A549 (cell line): ENCODE measurements at regions not wholly inside any gene's neighbourhood (a gene's known extent, or its start where the extent isn't known, plus 50 kb on each side); places are given as distances from the start of the nearest gene placed in this dataset.

Source experiments
- ATAC-seq, 2 experiments: fragments of 200-7000 bp in 1 of 2; fragments of >200 bp in 1 of 2; cut with Nextera tagmentation in 1 of 2; cut with Tn5 transposase in 1 of 2; 3 replicates each; pipeline versions ENCODE4 v1.8.0 to v1.9.1; 2018 to 2020; ENCODE audit warnings: mild to moderate bottlenecking in 1 of 2, moderate library complexity in 1 of 2
- CTCF ChIA-PET: fragments of 300-600 bp; sonication (Branson Sonifier 250); formaldehyde crosslinking; extraction: SDS; loops from one replicate; lab custom pipeline; 2021; ENCODE audit warnings: antibody characterized with exemption, inconsistent platforms; lab: Yijun Ruan, JAX
- POLR2A ChIA-PET: fragments of 350-600 bp; formaldehyde crosslinking; extraction: SDS; loops from one replicate; lab custom pipeline; 2021; ENCODE audit warnings: antibody characterized with exemption, inconsistent platforms; lab: Yijun Ruan, JAX
- DNase-seq, 2 experiments: peaks; one replicate each; pipeline versions ENCODE4 v3.0.0 to v3.0.0-alpha.2; 2011 to 2016; ENCODE audit warnings: low read depth in 1 of 2, low spot score in 1 of 2
- FAIRE-seq: peaks from 2 replicates; lab custom pipeline; 2011; peaks lifted over from hg19 to GRCh38; lab: Jason Lieb, UNC
- H3K27ac ChIP-seq, 2 experiments: fragments of >200 bp; sonication (Bioruptor Twin); formaldehyde crosslinking; 3 replicates each; pipeline ENCODE4 v1.5.1; 2016 to 2017
- H3K4me1 ChIP-seq: fragments of >200 bp; sonication (Bioruptor Twin); formaldehyde crosslinking; 3 replicates; pipeline ENCODE4 v1.6.1; 2016
- H3K4me2 ChIP-seq: fragments of >200 bp; sonication (Bioruptor Twin); formaldehyde crosslinking; 3 replicates; pipeline ENCODE4 v1.6.1; 2016
- H3K4me3 ChIP-seq: fragments of >200 bp; sonication (Bioruptor Twin); formaldehyde crosslinking; 3 replicates; pipeline ENCODE4 v1.5.1; 2016
- H3K9me3 ChIP-seq: fragments of >200 bp; sonication (Bioruptor Twin); formaldehyde crosslinking; 3 replicates; pipeline ENCODE4 v1.6.1; 2016
- ATOH8 ChIP-seq: fragments of 250-450 bp; sonication (Bioruptor Pico); IDR thresholded peaks from 2 replicates; pipeline ENCODE4 v1.5.0; 2020; ENCODE audit warnings: low read depth, mild to moderate bottlenecking, moderate library complexity
- CBX2 ChIP-seq: fragments of 200-600 bp; sonication (generic); IDR thresholded peaks from 2 replicates; pipeline ENCODE4 v1.6.1; 2016; ENCODE audit warnings: low read depth, mild to moderate bottlenecking, borderline replicate concordance
- CHD2 ChIP-seq: fragments of 150-350 bp; IDR thresholded peaks from 2 replicates; pipeline ENCODE4 v1.6.1; 2014; ENCODE audit warnings: low read length; ENCODE audit not compliant: partially characterized antibody
- CHD4 ChIP-seq: fragments of 200-600 bp; sonication (generic); IDR thresholded peaks from 2 replicates; pipeline ENCODE4 v1.6.1; 2016; ENCODE audit warnings: antibody characterized with exemption, mild to moderate bottlenecking, borderline replicate concordance
- EHF ChIP-seq: fragments of 250-450 bp; sonication (Bioruptor Pico); IDR thresholded peaks from 2 replicates; pipeline ENCODE4 v1.5.0; 2020; ENCODE audit warnings: mild to moderate bottlenecking
- EHMT2 ChIP-seq: fragments of 200-600 bp; sonication (generic); IDR thresholded peaks from 2 replicates; pipeline ENCODE4 v1.6.1; 2016; ENCODE audit warnings: antibody characterized with exemption, low read depth, mild to moderate bottlenecking, moderate library complexity
- ELK1 ChIP-seq: fragments of 150-350 bp; IDR thresholded peaks from 2 replicates; pipeline ENCODE4 v1.6.1; 2014; ENCODE audit warnings: low read depth, mild to moderate bottlenecking, low read length
- FOXS1 ChIP-seq: fragments of 250-450 bp; sonication (Bioruptor Pico); IDR thresholded peaks from 2 replicates; pipeline ENCODE4 v1.5.0; 2020; ENCODE audit warnings: mild to moderate bottlenecking, moderate library complexity
- HOXA7 ChIP-seq: fragments of 250-450 bp; sonication (Bioruptor Pico); IDR thresholded peaks from 2 replicates; pipeline ENCODE4 v1.5.0; 2020; ENCODE audit warnings: mild to moderate bottlenecking, moderate library complexity
- HOXB5 ChIP-seq: fragments of 250-450 bp; sonication (Bioruptor Pico); IDR thresholded peaks from 2 replicates; pipeline ENCODE4 v1.5.0; 2020; ENCODE audit warnings: mild to moderate bottlenecking, moderate library complexity
- JUNB ChIP-seq: fragments of >200 bp; sonication (Bioruptor Twin); formaldehyde crosslinking; IDR thresholded peaks from 2 replicates; pipeline ENCODE4 v1.6.1; 2016
- MYC ChIP-seq: IDR thresholded peaks from 2 replicates; pipeline ENCODE4 v1.6.1; 2012; ENCODE audit warnings: mild to moderate bottlenecking, inconsistent platforms, low read length, improper control_type of control experiment, borderline replicate concordance
- NFE2L2 ChIP-seq: fragments of 150-350 bp; conservative IDR thresholded peaks from 2 replicates; pipeline ENCODE4 v1.6.1; 2014; ENCODE audit warnings: low read length
- PHF8 ChIP-seq: fragments of 200-600 bp; sonication (generic); IDR thresholded peaks from 2 replicates; pipeline ENCODE4 v1.6.1; 2016; ENCODE audit warnings: low read depth, mild to moderate bottlenecking, antibody characterized with exemption, moderate library complexity, borderline replicate concordance
- POLR2A ChIP-seq: IDR thresholded peaks from 2 replicates; pipeline ENCODE4 v1.6.1; 2012; ENCODE audit warnings: mild to moderate bottlenecking, low read length
- POLR2AphosphoS2 ChIP-seq: conservative IDR thresholded peaks from 2 replicates; pipeline ENCODE4 v1.6.1; 2012; ENCODE audit warnings: low read length, improper control_type of control experiment, inconsistent platforms
- RAD21 ChIP-seq, 2 experiments: fragments of >200 bp in 1 of 2; sonication (Bioruptor Twin) in 1 of 2; formaldehyde crosslinking in 1 of 2; IDR thresholded peaks in 1 of 2; conservative IDR thresholded peaks in 1 of 2; 2 replicates in 1 of 2; 3 replicates in 1 of 2; pipeline ENCODE4 v1.6.1; 2012 to 2018; ENCODE audit warnings: inconsistent platforms in 1 of 2
- RCOR1 ChIP-seq: fragments of 150-350 bp; IDR thresholded peaks from 2 replicates; pipeline ENCODE4 v1.6.1; 2014; ENCODE audit warnings: antibody characterized with exemption, low read length, low read depth
- REST ChIP-seq: fragments of 200-600 bp; sonication (generic); IDR thresholded peaks from 2 replicates; pipeline ENCODE4 v1.6.1; 2016; ENCODE audit warnings: antibody characterized with exemption, mild to moderate bottlenecking, moderate library complexity
- RFX5 ChIP-seq: fragments of 450-650 bp; IDR thresholded peaks from 2 replicates; pipeline ENCODE4 v1.7.1; 2014; ENCODE audit warnings: antibody characterized with exemption, mild to moderate bottlenecking, moderate library complexity
- SMC3 ChIP-seq: fragments of >200 bp; sonication (Bioruptor Twin); formaldehyde crosslinking; IDR thresholded peaks from 3 replicates; pipeline ENCODE4 v1.6.1; 2018; ENCODE audit warnings: inconsistent platforms
- ZC3H11A ChIP-seq: fragments of 450-650 bp; IDR thresholded peaks from 2 replicates; pipeline ENCODE4 v1.6.1; 2014; ENCODE audit warnings: antibody characterized with exemption, mild to moderate bottlenecking
- ZFP36 ChIP-seq: fragments of 450-650 bp; IDR thresholded peaks from 2 replicates; pipeline ENCODE4 v1.6.1; 2014; ENCODE audit warnings: borderline replicate concordance; ENCODE audit not compliant: partially characterized antibody
- ZNF302 ChIP-seq: fragments of 250-450 bp; sonication (Bioruptor Pico); IDR thresholded peaks from 2 replicates; pipeline ENCODE4 v1.9.0; 2021; ENCODE audit warnings: inconsistent platforms, mild to moderate bottlenecking, moderate library complexity
- WGBS: methylation state at CpG from one replicate; pipeline ENCODE4 v1.1.6; 2017; ENCODE audit errors: missing lambda C conversion rate; 5-methylcytosine and 5-hydroxymethylcytosine counted together

- no peak for TF ChIP-seq RCOR1
- no peak for TF ChIP-seq MYC
- TF ChIP-seq PHF8 = no peak
- no peak for TF ChIP-seq EHF
- TF ChIP-seq RFX5 = no peak
- TF ChIP-seq POLR2A = no peak
- TF ChIP-seq JUNB = no peak
- WGBS = 62% methylated on average over 3 of the region's 3 CpGs
- Histone ChIP-seq H3K4me1 (peaks cover 5% of the 10 kb centered on the region), H3K9me3 (no peaks in the 10 kb centered on the region), H3K4me3 (no peak overlapping the region), H3K4me2 (no peak overlapping the region), H3K27ac (no peak overlapping the region)
- DNase-seq = no peak
- ChIA-PET CTCF (interaction anchor here (0.8 to 1.6 kb wide), 5 partner anchors 9 to 62 kb away, joined by 3 to 10 read pairs (median 3); no protein-coding TSS in a partner anchor), POLR2A (interaction anchor here (0.5 kb wide), 1 partner anchor 246 kb away, joined by 6 read pairs; no protein-coding TSS in a partner anchor)
- no peak for ATAC-seq
- peak; percentile 81 for FAIRE-seq
Measured at GRCh38 chr20:4076033-4076432, 60.7 kb upstream of the RNF24 start.

GRCh38 chr20:4074877-4075455 is 59.6 kb upstream of the RNF24 start:
- peak; percentile 43 for FAIRE-seq
- peaks cover 7% of the 10 kb centered on the region; the same call in 1 of the 3 replicates for H3K9me3 ChIP-seq
- DNase-seq = no peak
- H3K27ac ChIP-seq = peak overlapping the region in 1 of 2 experiments; percentile 4; a peak in 2 of 6 replicates
- H3K4me2 ChIP-seq = no peak overlapping the region
- ATAC-seq = no peak
- H3K4me1 ChIP-seq = peaks cover 5% of the 10 kb centered on the region
- 70% methylated on average over 7 of the region's 7 CpGs for WGBS
- CTCF ChIA-PET = interaction anchor here (0.9 to 12.0 kb wide), 4 partner anchors 9 to 62 kb away, joined by 3 to 146 read pairs (median 72); partner anchors contain the start of gene RNF24
- TF ChIP-seq NFE2L2 (no peak), ZC3H11A (no peak), ELK1 (no peak), POLR2AphosphoS2 (no peak), CBX2 (no peak), HOXA7 (CRISPR knock-in tag) (no peak), RAD21 (conservative IDR thresholded peaks at IDR 0.05 in 1 of 2, IDR thresholded peaks at IDR 0.05 in 1 of 2) (no peak), SMC3 (no peak), EHMT2 (no peak), EHF (no peak), REST (no peak), HOXB5 (CRISPR knock-in tag) (no peak), CHD4 (no peak), ZNF302 (CRISPR knock-in tag) (no peak), CHD2 (no peak), ZFP36 (no peak), FOXS1 (no peak), ATOH8 (CRISPR knock-in tag) (no peak)
- TF ChIP-seq, all 56 proteins: peak for 0
- POLR2A ChIA-PET = no interaction called here
- no peak overlapping the region for H3K4me3 ChIP-seq
